HG03095 (cell line): ENCODE measurements at regions not wholly inside any gene's neighbourhood (a gene's known extent, or its start where the extent isn't known, plus 50 kb on each side); places are given as distances from the start of the nearest gene placed in this dataset.

ENCODE experiments used
- ATAC-seq: cut with Tn5 transposase; IDR thresholded peaks from one replicate; pipeline ENCODE4 v1.9.1; 2021; ENCODE audit warnings: moderate library complexity; ENCODE audit not compliant: unreplicated experiment

GRCh38 chr2:71799013-71799575, 345.7 kb downstream of the DYSF start:
- ATAC-seq: no peak

DNA sequence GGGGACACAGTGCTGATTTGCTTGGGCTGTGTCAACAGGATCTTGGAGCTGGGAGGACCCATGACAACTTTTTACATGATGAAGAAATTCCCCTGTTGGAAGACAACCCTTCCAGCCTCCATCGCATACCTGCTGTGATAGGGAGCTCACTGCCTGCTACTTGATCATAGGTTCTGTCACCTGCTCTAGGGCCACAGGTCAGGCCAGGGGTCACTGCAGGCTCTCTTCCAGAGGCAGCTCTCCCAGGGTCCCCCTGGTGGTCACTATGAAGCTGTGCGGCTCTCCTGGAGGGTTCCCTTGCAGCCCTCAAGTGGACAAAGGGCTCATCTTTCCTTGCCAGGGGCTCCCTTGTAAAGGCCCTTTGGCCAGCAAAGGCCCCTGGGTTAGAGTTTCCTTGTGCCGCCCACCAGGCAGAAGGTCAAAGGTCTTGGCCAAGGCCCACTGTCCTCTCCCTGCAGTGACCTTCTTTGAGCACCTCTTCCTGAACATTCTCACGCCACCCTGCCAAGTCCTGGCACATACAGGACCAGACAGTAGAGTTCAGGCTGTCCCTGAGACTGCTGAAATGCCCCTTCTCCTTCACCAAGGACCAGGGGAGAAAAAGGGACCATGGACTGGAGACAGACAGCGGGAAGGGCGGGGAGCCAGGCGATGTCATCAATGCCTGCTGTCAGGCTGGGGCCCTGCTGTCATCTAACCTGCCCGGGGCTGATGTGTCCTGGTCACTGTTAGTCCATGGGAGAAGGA, 345.1 kb downstream of the DYSF start:
- no peak for ATAC-seq

GRCh38 chr2:71797035-71797810, 343.9 kb downstream of the DYSF start:
- no peak for ATAC-seq

GRCh38 chr2:71796174-71796593, 342.8 kb downstream of the DYSF start:
- no peak for ATAC-seq

DNA sequence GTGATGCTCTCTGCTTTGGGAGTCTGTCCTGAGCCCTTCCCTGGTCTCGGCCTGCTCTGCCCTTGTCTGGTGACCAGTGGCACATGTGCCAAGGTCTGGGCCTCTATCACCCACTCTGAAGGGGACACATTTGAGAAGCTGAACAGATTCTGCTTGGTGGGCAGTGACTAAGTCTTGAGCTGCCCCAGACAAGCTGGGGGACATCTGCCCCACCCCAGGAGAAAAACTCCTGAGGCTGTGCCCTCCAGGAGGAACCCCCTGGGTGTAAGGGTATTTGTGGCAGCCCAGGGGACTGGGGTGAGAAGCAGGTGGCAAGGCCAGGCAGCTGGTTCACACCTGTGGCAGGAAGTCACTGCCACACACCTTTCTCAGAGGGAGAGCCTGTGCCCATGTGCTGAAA, 342.1 kb downstream of the DYSF start:
- ATAC-seq: no peak

- ATAC-seq: no peak
Observed at GRCh38 chr2:71794611-71795010, 341.2 kb downstream of the DYSF start.

- ATAC-seq: no peak
Observed at GRCh38 chr2:71793926-71794325, 340.6 kb downstream of the DYSF start.

GRCh38 chr2:71792926-71793761, 339.8 kb downstream of the DYSF start:
- ATAC-seq: no peak

DNA sequence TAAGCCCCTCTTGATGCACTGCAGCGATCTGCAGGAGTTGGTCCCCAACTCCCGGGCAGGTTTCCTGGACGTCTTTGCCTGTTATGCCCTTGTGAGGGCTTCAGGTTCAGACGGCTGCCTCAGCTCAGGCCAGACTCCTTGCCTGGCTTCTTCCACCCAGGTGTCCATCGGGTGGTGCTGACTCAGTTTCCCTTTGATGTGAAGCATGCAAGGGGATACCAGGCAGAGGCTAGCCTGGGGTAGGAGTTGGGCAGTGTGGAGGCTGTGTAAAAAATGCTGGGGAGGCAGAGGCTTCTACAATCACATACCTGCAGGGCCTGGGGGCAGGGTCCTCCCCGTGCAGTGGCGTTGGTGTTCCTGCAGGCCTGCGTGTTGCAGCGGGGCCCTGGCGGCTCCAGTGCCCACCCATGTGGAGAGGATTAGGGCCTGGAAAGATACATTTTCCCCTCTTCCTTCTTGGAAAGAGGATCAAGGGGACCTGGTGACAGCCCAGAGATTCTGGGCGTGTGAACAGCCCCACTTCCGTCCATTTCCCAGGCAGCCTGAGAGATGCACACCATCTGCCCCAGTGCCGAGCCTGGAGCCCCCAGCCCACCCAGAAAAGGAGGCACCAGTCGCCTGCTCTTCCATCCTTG, 338.3 kb downstream of the DYSF start:
- no peak for ATAC-seq

GRCh38 chr2:71791061-71791450, 337.7 kb downstream of the DYSF start:
- no peak for ATAC-seq

DNA sequence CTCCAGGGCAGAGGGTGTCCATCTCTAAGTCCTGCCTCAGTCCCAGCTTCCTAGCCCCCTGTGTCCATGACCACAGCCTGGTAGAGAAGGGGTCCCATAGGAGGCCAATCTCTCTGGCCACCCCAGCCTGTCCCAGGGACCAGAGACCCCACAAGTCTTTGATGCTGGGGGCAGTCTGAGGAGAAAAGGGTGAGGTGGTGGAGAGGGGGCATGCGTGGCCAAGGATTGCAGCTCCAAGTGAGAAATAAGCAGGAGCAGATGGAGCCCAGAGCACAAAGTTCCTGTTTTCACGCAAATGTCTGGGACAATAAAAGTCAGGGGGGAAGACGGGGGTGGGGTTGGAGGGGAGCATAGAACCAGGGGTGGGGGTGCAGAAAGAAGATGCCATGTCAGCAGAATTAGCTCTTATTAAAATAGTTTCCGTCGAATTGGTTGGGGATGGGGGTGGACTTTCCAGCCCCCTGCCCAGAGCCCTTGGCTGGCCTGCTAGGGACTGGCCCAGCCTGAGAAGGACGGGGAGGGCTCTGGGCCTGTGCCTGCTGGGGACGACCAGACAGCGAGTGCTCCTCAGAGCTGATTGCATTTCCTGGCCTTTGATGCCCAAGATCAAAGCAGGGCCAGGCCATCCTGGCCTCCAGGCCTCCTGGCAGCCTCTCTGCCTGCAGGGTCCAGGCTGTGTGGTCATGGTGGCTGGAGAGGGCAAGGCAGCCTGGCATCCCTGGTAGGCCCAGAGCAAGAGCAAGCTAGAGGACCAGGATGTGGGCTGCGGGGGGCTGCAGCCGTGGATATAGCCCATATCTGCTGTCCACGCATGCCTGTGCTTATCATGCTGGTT, 337.1 kb downstream of the DYSF start:
- ATAC-seq: no peak

DNA sequence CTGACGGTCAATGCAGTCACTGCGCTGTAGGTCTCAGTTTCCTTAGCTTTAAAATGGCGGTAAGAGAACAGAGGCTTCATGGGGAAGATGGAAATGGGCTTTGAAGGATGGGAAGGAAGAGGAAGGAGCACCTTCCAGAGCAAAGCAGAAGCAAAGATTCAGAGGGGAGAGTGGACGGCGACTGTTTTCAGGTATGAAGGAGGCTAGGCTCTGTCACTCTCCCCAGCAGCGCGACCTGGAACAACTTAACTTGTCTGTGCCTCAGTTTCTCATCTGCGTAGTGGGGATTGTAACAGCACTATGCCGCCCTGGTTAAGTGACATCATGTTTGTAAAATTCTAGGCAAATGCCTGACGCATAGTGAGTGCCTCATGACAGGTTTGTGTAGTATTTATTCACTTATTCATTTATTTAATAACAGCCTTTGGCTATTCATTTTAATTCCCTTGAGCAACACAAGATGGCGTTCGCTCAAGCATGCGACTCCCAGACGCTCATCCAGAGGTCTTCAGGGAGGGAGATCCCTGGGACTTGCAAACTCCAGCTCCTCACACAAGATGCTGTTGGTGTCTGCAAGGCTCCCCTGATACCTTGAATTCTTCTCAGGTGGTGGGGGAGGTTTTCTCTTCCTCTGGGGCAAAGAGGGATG, 336.3 kb downstream of the DYSF start:
- no peak for ATAC-seq

- no peak for ATAC-seq
Observed at GRCh38 chr2:71788601-71789240, 335.4 kb downstream of the DYSF start.

DNA sequence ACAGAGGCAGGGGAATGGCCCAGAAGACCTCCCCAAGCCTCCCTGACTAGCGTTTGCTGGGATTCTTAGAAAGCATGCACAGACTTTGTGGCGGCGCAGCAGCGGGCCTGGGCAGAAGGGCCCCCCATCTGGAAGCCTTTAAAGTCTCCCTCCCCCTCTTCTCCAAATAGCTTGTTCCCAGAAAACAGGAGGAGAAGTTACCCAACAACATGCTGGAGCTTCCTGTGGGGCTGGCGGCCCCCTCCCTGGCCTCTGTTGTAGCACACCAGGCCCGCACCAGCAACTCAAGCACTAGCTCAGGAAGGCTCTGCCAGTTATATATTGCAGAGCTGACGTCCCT, 334.8 kb downstream of the DYSF start:
- ATAC-seq: no peak

- no peak for ATAC-seq
Observed at GRCh38 chr2:71787476-71788185, 334.3 kb downstream of the DYSF start.

- no peak for ATAC-seq
Observed at GRCh38 chr2:71787108-71787415, 333.7 kb downstream of the DYSF start.

- ATAC-seq: no peak
Observed at GRCh38 chr2:71786291-71787107, 333.1 kb downstream of the DYSF start.

GRCh38 chr2:71785516-71785981, 332.2 kb downstream of the DYSF start:
- no peak for ATAC-seq
